ENCODE measurements at regions not wholly inside any gene's neighbourhood (a gene's known extent, or its start where the extent isn't known, plus 50 kb on each side); places are given as distances from the start of the nearest gene placed in this dataset.

GRCh38 chrX:71000139-71000538, 68.0 kb downstream of the SNX12 start:
- Mint-ChIP-seq H3K4me1 (peaks cover 10% of the 10 kb centered on the region), H3K36me3 (ENCODE audit: low read depth) (no peaks in the 10 kb centered on the region), H3K4me3 (no peak overlapping the region), H3K9me3 (ENCODE audit: low read depth) (no peaks in the 10 kb centered on the region), H3K27me3 (no peaks in the 10 kb centered on the region), H3K27ac (no peak overlapping the region)
- ATAC-seq (no peak), DNase-seq (no peak)
- CTCF ChIA-PET: no interaction called here
- intact Hi-C loops (cut with DNase I, micrococcal nuclease): no loop called here
- POLR2A ChIA-PET: no interaction called here

- no peaks in the 10 kb centered on the region for H3K9me3 Mint-ChIP-seq (ENCODE audit: low read depth)
- DNase-seq (peak; percentile 20), ATAC-seq (peak; percentile 58)
- no peaks in the 10 kb centered on the region for H3K36me3 Mint-ChIP-seq (ENCODE audit: low read depth)
- H3K27ac Mint-ChIP-seq: no peak overlapping the region
- POLR2A ChIA-PET: no interaction called here
- no peak overlapping the region for H3K4me3 Mint-ChIP-seq
- H3K4me1 Mint-ChIP-seq: peaks cover 10% of the 10 kb centered on the region
- H3K27me3 Mint-ChIP-seq: no peaks in the 10 kb centered on the region
- intact Hi-C loops (cut with DNase I, micrococcal nuclease): loop anchor here in 1 of 2 experiments (2.0 kb wide), 1 partner anchor 180 kb away; no protein-coding TSS in a partner anchor
- CTCF ChIA-PET: no interaction called here
Measured at GRCh38 chrX:70998411-70999027, 67.6 kb upstream of the SLC7A3 start.

- CTCF ChIA-PET: no interaction called here
Measured at GRCh38 chrX:70995338-70995737, 64.4 kb upstream of the SLC7A3 start.

GRCh38 chrX:70988425-70988824, 57.5 kb upstream of the SLC7A3 start:
- no peak for ATAC-seq
- no peaks in the 10 kb centered on the region for H3K27me3 Mint-ChIP-seq
- H3K36me3 Mint-ChIP-seq (ENCODE audit: low read depth): no peaks in the 10 kb centered on the region
- no peak overlapping the region for H3K27ac Mint-ChIP-seq
- DNase-seq: no peak
- no peaks in the 10 kb centered on the region for H3K4me1 Mint-ChIP-seq
- no peak overlapping the region for H3K4me3 Mint-ChIP-seq
- ChIA-PET CTCF (no interaction called here), POLR2A (no interaction called here)
- intact Hi-C loops (cut with DNase I, micrococcal nuclease): no loop called here
- no peaks in the 10 kb centered on the region for H3K9me3 Mint-ChIP-seq (ENCODE audit: low read depth)

More at GRCh38 chrX:70995338-70995737, 64.4 kb upstream of the SLC7A3 start:
- no peaks in the 10 kb centered on the region for H3K27me3 Mint-ChIP-seq
- intact Hi-C loops (cut with DNase I, micrococcal nuclease): no loop called here
- DNase-seq: no peak
- H3K27ac Mint-ChIP-seq: no peak overlapping the region
- H3K4me3 Mint-ChIP-seq: no peak overlapping the region
- no peaks in the 10 kb centered on the region for H3K36me3 Mint-ChIP-seq (ENCODE audit: low read depth)
- peaks cover 10% of the 10 kb centered on the region for H3K4me1 Mint-ChIP-seq
- no peaks in the 10 kb centered on the region for H3K9me3 Mint-ChIP-seq (ENCODE audit: low read depth)
- POLR2A ChIA-PET: no interaction called here
- ATAC-seq: no peak

Data from activated CD4-positive, alpha-beta T cell treated with anti-CD3 and anti-CD28 coated beads for 36 hours (primary cell).